GM12878 (cell line): ENCODE measurements at regions not wholly inside any gene's neighbourhood (a gene's known extent, or its start where the extent isn't known, plus 50 kb on each side); places are given as distances from the start of the nearest gene placed in this dataset.

Experiments
- CHD2 ChIP-seq: IDR thresholded peaks from 2 replicates; pipeline ENCODE4 v1.6.1; 2011; ENCODE audit warnings: low read depth, low read length, improper control_type of control experiment, borderline replicate concordance
- CTCF ChIP-seq, 3 experiments: IDR thresholded peaks in 2 of 3; conservative IDR thresholded peaks in 1 of 3; 2 replicates each; pipeline ENCODE4 v1.5.1; 2011; ENCODE audit warnings: low read depth in 3 of 3, low read length in 3 of 3, mild to moderate bottlenecking in 3 of 3, control low read depth in 2 of 3, moderate library complexity in 2 of 3, inconsistent platforms in 1 of 3, mixed read lengths in 1 of 3; ENCODE audit not compliant: control insufficient read depth in 2 of 3, insufficient read depth in 1 of 3; ENCODE audit errors: extremely low read depth in 1 of 3
- EGR1 ChIP-seq, 2 experiments: IDR thresholded peaks; 1 replicate in 1 of 2; 2 replicates in 1 of 2; pipeline ENCODE4 v1.6.1; 2011 to 2012; ENCODE audit warnings: low read depth in 2 of 2, low read length in 2 of 2, borderline replicate concordance in 1 of 2, mild to moderate bottlenecking in 1 of 2, moderate library complexity in 1 of 2
- EZH2 ChIP-seq: IDR thresholded peaks from 2 replicates; pipeline ENCODE4 v1.6.1; 2012; ENCODE audit warnings: low read depth, mild to moderate bottlenecking, control low read depth, inconsistent platforms, low read length, borderline replicate concordance; ENCODE audit not compliant: control insufficient read depth
- NBN ChIP-seq: fragments of 450-650 bp; IDR thresholded peaks from 2 replicates; pipeline ENCODE4 v1.6.1; 2016
- POLR2A ChIP-seq: IDR thresholded peaks from 2 replicates; pipeline ENCODE4 v1.6.1; 2011; ENCODE audit warnings: low read depth, mild to moderate bottlenecking, low read length
- RELA ChIP-seq: fragments of 450-650 bp; IDR thresholded peaks from 2 replicates; pipeline ENCODE4 v1.8.0; 2014; ENCODE audit warnings: borderline replicate concordance; ENCODE audit not compliant: partially characterized antibody
- REST ChIP-seq: IDR thresholded peaks from 2 replicates; pipeline ENCODE4 v1.6.1; 2012; ENCODE audit warnings: mild to moderate bottlenecking, low read depth, low read length
- RFX5 ChIP-seq: IDR thresholded peaks from 2 replicates; pipeline ENCODE4 v1.6.1; 2011; ENCODE audit warnings: low read depth, low read length, improper control_type of control experiment

- TF ChIP-seq EGR1 (IDR thresholded peaks at IDR 0.05; ENCODE audit: borderline replicate concordance in 1 of 2, low read depth in 2 of 2, low read length in 2 of 2), result no peak
- no peak for TF ChIP-seq REST
- TF ChIP-seq CHD2, result no peak
- TF ChIP-seq CTCF (IDR thresholded peaks at IDR 0.05 in 2 of 3, conservative IDR thresholded peaks at IDR 0.05 in 1 of 3; ENCODE audit: control insufficient read depth in 2 of 3, extremely low read depth in 1 of 3, insufficient read depth in 1 of 3, low read depth in 3 of 3, low read length in 3 of 3), result no peak
- TF ChIP-seq EZH2, result no peak
- TF ChIP-seq RELA, result no peak
- TF ChIP-seq NBN, result no peak
- no peak for TF ChIP-seq RFX5
- no peak for TF ChIP-seq POLR2A
Measured at GRCh38 chr6:40205801-40206200, 271.5 kb upstream of the MOCS1 start.
